ENCODE measurements at regions not wholly inside any gene's neighbourhood (a gene's known extent, or its start where the extent isn't known, plus 50 kb on each side); places are given as distances from the start of the nearest gene placed in this dataset.
A peak's percentile ranks its signal among the peaks of the same experiment; 100 is the strongest.

- DNase-seq (ENCODE audit: low spot score), result no peak
Observed at GRCh38 chr18:61989138-61989537, 96.3 kb upstream of the RNF152 start.

GRCh38 chr18:61988100-61988499, 95.3 kb upstream of the RNF152 start:
- no peak for DNase-seq (ENCODE audit: low spot score)

GRCh38 chr18:61985681-61986080, 92.9 kb upstream of the RNF152 start:
- no peak for DNase-seq (ENCODE audit: low spot score)

GRCh38 chr18:61984349-61984748, 91.5 kb upstream of the RNF152 start:
- DNase-seq (ENCODE audit: low spot score), result no peak

- DNase-seq (ENCODE audit: low spot score), result no peak
Observed at GRCh38 chr18:61982475-61982874, 89.7 kb upstream of the RNF152 start.

- DNase-seq (ENCODE audit: low spot score), result no peak
Observed at GRCh38 chr18:61980355-61980754, 87.5 kb upstream of the RNF152 start.

GRCh38 chr18:61975526-61976326, 82.9 kb upstream of the RNF152 start:
- peak; percentile 46 for DNase-seq (ENCODE audit: low spot score)

- DNase-seq (ENCODE audit: low spot score), result no peak
Observed at GRCh38 chr18:61973273-61974115, 80.7 kb upstream of the RNF152 start.

- DNase-seq (ENCODE audit: low spot score), result no peak
Observed at GRCh38 chr18:61972389-61973264, 79.8 kb upstream of the RNF152 start.

- DNase-seq (ENCODE audit: low spot score), result no peak
Observed at GRCh38 chr18:61967252-61967891, 74.6 kb upstream of the RNF152 start.

- no peak for DNase-seq (ENCODE audit: low spot score)
Observed at GRCh38 chr18:61965311-61965710, 72.5 kb upstream of the RNF152 start.

- DNase-seq (ENCODE audit: low spot score), result no peak
Observed at GRCh38 chr18:61964616-61965015, 71.8 kb upstream of the RNF152 start.

- DNase-seq (ENCODE audit: low spot score), result no peak
Observed at GRCh38 chr18:61963705-61964104, 70.9 kb upstream of the RNF152 start.

- no peak for DNase-seq (ENCODE audit: low spot score)
Observed at GRCh38 chr18:61957801-61958516, 65.2 kb upstream of the RNF152 start.

GRCh38 chr18:61955644-61956043, 62.8 kb upstream of the RNF152 start:
- DNase-seq (ENCODE audit: low spot score), result no peak

GRCh38 chr18:61954096-61954746, 61.4 kb upstream of the RNF152 start:
- DNase-seq (ENCODE audit: low spot score), result no peak

GRCh38 chr18:61953641-61954040, 60.8 kb upstream of the RNF152 start:
- DNase-seq (ENCODE audit: low spot score), result no peak

GRCh38 chr18:61953161-61953560, 60.4 kb upstream of the RNF152 start:
- no peak for DNase-seq (ENCODE audit: low spot score)

GRCh38 chr18:61951396-61951795, 58.6 kb upstream of the RNF152 start:
- DNase-seq (ENCODE audit: low spot score), result no peak

- DNase-seq (ENCODE audit: low spot score), result no peak
Observed at GRCh38 chr18:61950371-61950770, 57.6 kb upstream of the RNF152 start.

GRCh38 chr18:61949946-61950345, 57.1 kb upstream of the RNF152 start:
- no peak for DNase-seq (ENCODE audit: low spot score)
